WTC11 (cell line): ENCODE measurements at regions not wholly inside any gene's neighbourhood (a gene's known extent, or its start where the extent isn't known, plus 50 kb on each side); places are given as distances from the start of the nearest gene placed in this dataset.

Experiments used
- ATAC-seq: fragments of 200-7000 bp; cut with Tn5 transposase; 2 replicates; pipeline ENCODE4 v1.10.0; 2021; ENCODE audit warnings: mild to moderate bottlenecking, moderate library complexity
- CTCF ChIA-PET: fragments of 300-600 bp; sonication (Branson Sonifier 250); formaldehyde crosslinking; loops from one replicate; lab custom pipeline; 2021; ENCODE audit warnings: antibody characterized with exemption; lab: Charles Lee
- POLR2A ChIA-PET: fragments of 350-600 bp; sonication (Branson Sonifier 250); formaldehyde crosslinking; loops from one replicate; lab custom pipeline; 2021; ENCODE audit warnings: antibody characterized with exemption; lab: Charles Lee
- DNase-seq: peaks from one replicate; pipeline ENCODE4 v3.0.0; 2021; ENCODE audit warnings: low spot score
- H3K27ac Mint-ChIP-seq: 2 replicates; pipeline ENCODE4 v1.8.0; 2021; ENCODE audit warnings: mixed read lengths
- H3K27me3 Mint-ChIP-seq: 2 replicates; pipeline ENCODE4 v1.8.0; 2021; ENCODE audit warnings: low read depth, mild to moderate bottlenecking, moderate library complexity, mixed read lengths
- H3K36me3 Mint-ChIP-seq: 2 replicates; pipeline ENCODE4 v1.8.0; 2021; ENCODE audit warnings: mixed read lengths
- H3K4me1 Mint-ChIP-seq: 2 replicates; pipeline ENCODE4 v1.8.0; 2022; ENCODE audit warnings: mixed read lengths
- H3K4me3 Mint-ChIP-seq: 2 replicates; pipeline ENCODE4 v1.8.0; 2021; ENCODE audit warnings: mild to moderate bottlenecking, moderate library complexity, mixed read lengths
- H3K9me3 Mint-ChIP-seq: 2 replicates; pipeline ENCODE4 v1.8.0; 2021; ENCODE audit warnings: mixed read lengths
- ATF1 ChIP-seq: sonication (generic); formaldehyde crosslinking; IDR thresholded peaks from 2 replicates; pipeline ENCODE4 v1.8.1; 2023; ENCODE audit warnings: mild to moderate bottlenecking, moderate library complexity, missing genetic modification reagents
- ATF6 ChIP-seq: sonication (generic); formaldehyde crosslinking; IDR thresholded peaks from 2 replicates; pipeline ENCODE4 v1.8.1; 2023; ENCODE audit warnings: mild to moderate bottlenecking, missing genetic modification reagents
- CREM ChIP-seq: sonication (generic); formaldehyde crosslinking; IDR thresholded peaks from 2 replicates; pipeline ENCODE4 v1.8.1; 2022; ENCODE audit warnings: mild to moderate bottlenecking, missing genetic modification reagents, moderate library complexity
- IRF1 ChIP-seq: sonication (generic); formaldehyde crosslinking; IDR thresholded peaks from 2 replicates; pipeline ENCODE4 v1.8.0; 2023; ENCODE audit warnings: missing genetic modification reagents
- KAT7 ChIP-seq: sonication (generic); formaldehyde crosslinking; IDR thresholded peaks from 2 replicates; pipeline ENCODE4 v1.8.1; 2023; ENCODE audit warnings: missing genetic modification reagents, mild to moderate bottlenecking, borderline replicate concordance
- MLX ChIP-seq: sonication (generic); formaldehyde crosslinking; IDR thresholded peaks from 2 replicates; pipeline ENCODE4 v1.8.1; 2023; ENCODE audit warnings: mild to moderate bottlenecking, missing genetic modification reagents, moderate library complexity
- NFATC4 ChIP-seq: fragments of 250-450 bp; sonication (Bioruptor Pico); IDR thresholded peaks from 2 replicates; pipeline ENCODE4 v1.9.0; 2021; ENCODE audit warnings: mild to moderate bottlenecking
- PRDM15 ChIP-seq: sonication (generic); formaldehyde crosslinking; IDR thresholded peaks from 2 replicates; pipeline ENCODE4 v1.8.0; 2022; ENCODE audit warnings: missing genetic modification reagents
- RORB ChIP-seq: fragments of 250-450 bp; sonication (Bioruptor Pico); IDR thresholded peaks from 2 replicates; pipeline ENCODE4 v1.9.0; 2021; ENCODE audit warnings: mild to moderate bottlenecking
- ZNF138 ChIP-seq: sonication (generic); formaldehyde crosslinking; conservative IDR thresholded peaks from 2 replicates; pipeline ENCODE4 v1.8.1; 2022; ENCODE audit warnings: mild to moderate bottlenecking, moderate library complexity, missing genetic modification reagents
- ZNF219 ChIP-seq: sonication (generic); formaldehyde crosslinking; IDR thresholded peaks from 2 replicates; pipeline ENCODE4 v1.8.0; 2023; ENCODE audit warnings: missing genetic modification reagents, mild to moderate bottlenecking, borderline replicate concordance
- ZNF232 ChIP-seq: sonication (generic); formaldehyde crosslinking; IDR thresholded peaks from 2 replicates; pipeline ENCODE4 v1.8.0; 2022; ENCODE audit warnings: mild to moderate bottlenecking, missing genetic modification reagents
- ZNF425 ChIP-seq: fragments of 250-450 bp; sonication (Bioruptor Pico); conservative IDR thresholded peaks from 2 replicates; pipeline ENCODE4 v1.9.0; 2021; ENCODE audit warnings: mild to moderate bottlenecking

GRCh38 chr10:10791869-10792268 lies 225.8 kb upstream of the CELF2 start:
- POLR2A ChIA-PET, result no interaction called here
- Mint-ChIP-seq H3K27ac (peak overlapping the region; percentile 41), H3K4me3 (no peak overlapping the region), H3K27me3 (no peaks in the 10 kb centered on the region), H3K4me1 (peaks cover 47% of the 10 kb centered on the region), H3K9me3 (no peaks in the 10 kb centered on the region), H3K36me3 (no peaks in the 10 kb centered on the region)
- CTCF ChIA-PET, result no interaction called here
- no peak for DNase-seq
- no peak for TF ChIP-seq IRF1
- TF ChIP-seq KAT7 (CRISPR knock-in tag), result no peak
- no peak for TF ChIP-seq CREM
- no peak for TF ChIP-seq ZNF138 (CRISPR knock-in tag)
- no peak for TF ChIP-seq ATF6 (CRISPR knock-in tag)
- TF ChIP-seq PRDM15 (CRISPR knock-in tag), result no peak
- TF ChIP-seq ATF1 (CRISPR knock-in tag), result no peak
- TF ChIP-seq ZNF219 (CRISPR knock-in tag), result no peak
- TF ChIP-seq RORB, result no peak
- ATAC-seq, result no peak

- Mint-ChIP-seq H3K9me3 (no peaks in the 10 kb centered on the region), H3K27me3 (no peaks in the 10 kb centered on the region), H3K4me1 (peaks cover 55% of the 10 kb centered on the region), H3K36me3 (no peaks in the 10 kb centered on the region), H3K27ac (peak overlapping the region; percentile 75)
- ChIA-PET POLR2A (no interaction called here), CTCF (no interaction called here)
- TF ChIP-seq MLX (no peak), ZNF232 (CRISPR knock-in tag) (no peak)
- TF ChIP-seq, all 79 proteins: peak for 0
- DNase-seq (no peak), ATAC-seq (peak; percentile 36; the same call in 1 of the 2 replicates)
- no peak overlapping the region for H3K4me3 Mint-ChIP-seq
Measured at GRCh38 chr10:10792681-10793080, 225.0 kb upstream of the CELF2 start.

- CTCF ChIA-PET, result no interaction called here
- 0 out of 2 replicates have a peak overlapping the region, but pooled peaks have one; percentile 3 for H3K27ac Mint-ChIP-seq
Measured at GRCh38 chr10:10794046-10794445, 223.6 kb upstream of the CELF2 start.

GRCh38 chr10:10794791-10795191 lies 222.9 kb upstream of the CELF2 start:
- Mint-ChIP-seq H3K9me3 (no peaks in the 10 kb centered on the region), H3K4me1 (peaks cover 68% of the 10 kb centered on the region), H3K27me3 (no peaks in the 10 kb centered on the region), H3K36me3 (no peaks in the 10 kb centered on the region), H3K27ac (no peak overlapping the region), H3K4me3 (no peak overlapping the region)
- TF ChIP-seq ZNF425 (CRISPR knock-in tag), result no peak
- ATAC-seq (no peak), DNase-seq (no peak)
- CTCF ChIA-PET, result interaction anchor here (0.5 kb wide), 1 partner anchor 1831 kb away, joined by 4 read pairs; no protein-coding TSS in a partner anchor
- POLR2A ChIA-PET, result no interaction called here

More at GRCh38 chr10:10794046-10794445, 223.6 kb upstream of the CELF2 start:
- Mint-ChIP-seq H3K4me1 (peaks cover 67% of the 10 kb centered on the region), H3K36me3 (no peaks in the 10 kb centered on the region), H3K4me3 (no peak overlapping the region), H3K9me3 (no peaks in the 10 kb centered on the region), H3K27me3 (no peaks in the 10 kb centered on the region)
- TF ChIP-seq NFATC4 (CRISPR knock-in tag), result no peak
- DNase-seq, result no peak
- ATAC-seq, result no peak
- POLR2A ChIA-PET, result no interaction called here
